Calu3 (cell line): ENCODE measurements at regions not wholly inside any gene's neighbourhood (a gene's known extent, or its start where the extent isn't known, plus 50 kb on each side); places are given as distances from the start of the nearest gene placed in this dataset.

ENCODE experiments used
- BruUV-seq: library from RNA; stranded (reverse); fragments of 400-500 nt; replicated peaks from 2 replicates; lab custom pipeline; 2021; lab: Mats Ljungman, UMichigan
- CTCF ChIA-PET: fragments of 300-600 bp; sonication (Branson Sonifier 250); formaldehyde crosslinking; loops from one replicate; lab custom pipeline; 2022; ENCODE audit warnings: antibody characterized with exemption; lab: Charles Lee
- DNase-seq: peaks from one replicate; pipeline ENCODE4 v3.0.0; 2022
- H3K27ac Mint-ChIP-seq: one replicate; pipeline ENCODE4 v1.8.0; 2022; ENCODE audit warnings: mixed read lengths; ENCODE audit not compliant: unreplicated experiment
- H3K27me3 Mint-ChIP-seq: one replicate; pipeline ENCODE4 v1.8.0; 2022; ENCODE audit warnings: mixed read lengths; ENCODE audit not compliant: unreplicated experiment
- H3K36me3 Mint-ChIP-seq: one replicate; pipeline ENCODE4 v1.8.0; 2022; ENCODE audit warnings: mild to moderate bottlenecking, moderate library complexity, mixed read lengths; ENCODE audit not compliant: insufficient read depth, unreplicated experiment
- H3K4me1 Mint-ChIP-seq: one replicate; pipeline ENCODE4 v1.8.0; 2022; ENCODE audit warnings: mild to moderate bottlenecking, low read depth, mixed read lengths; ENCODE audit not compliant: unreplicated experiment
- H3K4me3 Mint-ChIP-seq: one replicate; pipeline ENCODE4 v1.8.0; 2022; ENCODE audit warnings: mild to moderate bottlenecking, low read depth, moderate library complexity, mixed read lengths; ENCODE audit not compliant: unreplicated experiment
- H3K9me3 Mint-ChIP-seq: one replicate; pipeline ENCODE4 v1.8.0; 2022; ENCODE audit warnings: low read depth, mixed read lengths; ENCODE audit not compliant: unreplicated experiment
- intact Hi-C: fragments of 100-400 bp; cut with micrococcal nuclease; formaldehyde crosslinking; loops from one replicate; pipeline ENCODE4 v1.10.0; 2022; ENCODE audit not compliant: unreplicated experiment
- TF ChIP-seq, protein P1 (sequence below): fragments of 200-600 bp; IDR thresholded peaks from one replicate; pipeline ENCODE4 v1.8.0; 2022; ENCODE audit warnings: antibody characterized with exemption; ENCODE audit not compliant: unreplicated experiment

DNA sequence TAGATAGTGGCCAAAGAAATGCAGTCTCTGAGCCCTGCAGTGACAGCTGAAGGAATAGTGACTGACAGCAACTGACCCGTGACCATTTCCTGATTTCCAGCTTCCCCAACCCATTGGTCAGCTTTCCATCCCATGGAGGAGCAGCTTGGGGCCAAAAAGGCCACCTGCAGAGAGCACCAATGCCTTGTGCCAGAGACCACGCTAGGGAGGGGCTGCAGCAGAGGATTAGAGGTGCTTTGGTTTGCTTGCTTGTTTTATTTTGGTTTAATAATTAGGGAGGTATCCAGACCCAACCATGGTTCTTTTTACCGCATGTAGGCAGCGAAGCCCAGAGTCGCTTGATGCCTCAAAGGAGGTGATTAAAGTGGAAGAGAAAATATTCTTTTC lies 61.3 kb upstream of the SIAH1 start:
- Mint-ChIP-seq H3K4me1 (peaks cover 15% of the 10 kb centered on the region), H3K9me3 (no peaks in the 10 kb centered on the region), H3K4me3 (no peak overlapping the region), H3K27ac (no peak overlapping the region), H3K36me3 (no peaks in the 10 kb centered on the region), H3K27me3 (no peaks in the 10 kb centered on the region)
- TF ChIP-seq, protein P1, sequence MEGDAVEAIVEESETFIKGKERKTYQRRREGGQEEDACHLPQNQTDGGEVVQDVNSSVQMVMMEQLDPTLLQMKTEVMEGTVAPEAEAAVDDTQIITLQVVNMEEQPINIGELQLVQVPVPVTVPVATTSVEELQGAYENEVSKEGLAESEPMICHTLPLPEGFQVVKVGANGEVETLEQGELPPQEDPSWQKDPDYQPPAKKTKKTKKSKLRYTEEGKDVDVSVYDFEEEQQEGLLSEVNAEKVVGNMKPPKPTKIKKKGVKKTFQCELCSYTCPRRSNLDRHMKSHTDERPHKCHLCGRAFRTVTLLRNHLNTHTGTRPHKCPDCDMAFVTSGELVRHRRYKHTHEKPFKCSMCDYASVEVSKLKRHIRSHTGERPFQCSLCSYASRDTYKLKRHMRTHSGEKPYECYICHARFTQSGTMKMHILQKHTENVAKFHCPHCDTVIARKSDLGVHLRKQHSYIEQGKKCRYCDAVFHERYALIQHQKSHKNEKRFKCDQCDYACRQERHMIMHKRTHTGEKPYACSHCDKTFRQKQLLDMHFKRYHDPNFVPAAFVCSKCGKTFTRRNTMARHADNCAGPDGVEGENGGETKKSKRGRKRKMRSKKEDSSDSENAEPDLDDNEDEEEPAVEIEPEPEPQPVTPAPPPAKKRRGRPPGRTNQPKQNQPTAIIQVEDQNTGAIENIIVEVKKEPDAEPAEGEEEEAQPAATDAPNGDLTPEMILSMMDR, result no peak
- BruUV-seq, result no TSS peak
- CTCF ChIA-PET, result interaction anchor here (1.0 kb wide), 1 partner anchor 9 kb away, joined by 4 read pairs; no protein-coding TSS in a partner anchor
- intact Hi-C loops, result no loop called here
- DNase-seq, result no peak

DNA sequence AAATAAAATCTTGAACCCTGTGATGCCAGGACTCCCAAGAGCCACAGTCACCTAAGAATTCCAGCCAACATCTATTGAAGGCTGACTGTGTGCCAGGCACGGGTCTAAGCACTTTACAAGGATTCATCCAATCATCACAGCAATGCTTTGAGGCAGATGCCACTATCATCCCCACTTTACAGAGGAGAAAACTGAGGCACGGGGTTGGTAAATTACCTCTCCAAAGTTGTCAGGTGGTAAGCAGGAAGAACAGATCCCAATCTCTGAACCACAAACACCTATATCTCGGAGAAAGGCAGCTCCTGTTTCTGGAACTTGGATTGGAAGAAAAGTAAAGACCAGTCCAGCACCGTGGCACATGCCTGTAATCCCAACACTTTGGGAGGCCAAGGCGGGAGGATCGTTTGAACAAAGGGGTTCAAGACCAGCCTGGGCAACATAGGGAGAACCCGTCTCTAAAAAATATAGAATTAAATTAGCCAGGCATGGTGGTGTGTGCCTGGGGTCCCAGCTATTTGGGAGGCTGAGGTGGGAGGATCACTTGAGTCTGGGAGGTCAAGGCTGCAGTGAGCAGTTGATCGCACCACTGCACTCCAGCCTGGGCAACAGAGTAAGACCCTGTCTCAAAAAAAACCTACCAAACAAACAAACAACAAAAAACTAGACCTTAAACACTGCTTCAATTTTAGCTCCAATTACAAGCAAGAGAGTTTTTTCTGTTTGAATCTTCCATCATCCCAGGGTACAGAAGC lies 60.7 kb upstream of the SIAH1 start:
- Mint-ChIP-seq H3K27ac (no peak overlapping the region), H3K9me3 (no peaks in the 10 kb centered on the region), H3K36me3 (no peaks in the 10 kb centered on the region), H3K4me1 (peaks cover 15% of the 10 kb centered on the region), H3K27me3 (no peaks in the 10 kb centered on the region), H3K4me3 (no peak overlapping the region)
- TF ChIP-seq, protein P1, result no peak
- intact Hi-C loops, result no loop called here
- no peak for DNase-seq
- CTCF ChIA-PET, result no interaction called here
- BruUV-seq, result no TSS peak

DNA sequence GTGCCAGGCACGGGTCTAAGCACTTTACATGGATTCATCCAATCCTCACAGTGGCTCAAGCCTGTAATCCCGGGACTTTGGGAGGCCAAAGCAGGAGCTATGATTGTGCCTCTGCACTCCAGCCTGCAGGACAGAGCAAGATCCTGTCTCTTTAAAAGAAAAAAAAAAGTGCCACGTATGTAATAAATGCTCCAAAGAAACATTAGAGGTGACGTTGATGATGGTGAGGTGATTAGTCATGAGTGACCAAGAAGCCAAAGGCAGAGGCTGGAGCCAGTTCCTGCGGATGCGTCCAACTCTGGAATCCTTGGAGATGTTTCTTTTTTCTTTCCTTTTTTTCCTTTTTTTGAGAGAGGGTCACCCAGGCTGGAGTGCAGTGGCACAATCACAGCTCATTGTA lies 59.4 kb upstream of the SIAH1 start:
- H3K9me3 Mint-ChIP-seq, result no peaks in the 10 kb centered on the region
- DNase-seq, result peak; percentile 41
- H3K27ac Mint-ChIP-seq, result peak overlapping the region; percentile 67
- no peaks in the 10 kb centered on the region for H3K27me3 Mint-ChIP-seq
- BruUV-seq, result no TSS peak
- intact Hi-C loops, result no loop called here
- TF ChIP-seq, protein P1, result no peak
- no peak overlapping the region for H3K4me3 Mint-ChIP-seq
- H3K4me1 Mint-ChIP-seq, result peaks cover 15% of the 10 kb centered on the region
- H3K36me3 Mint-ChIP-seq, result no peaks in the 10 kb centered on the region
- CTCF ChIA-PET, result no interaction called here

DNA sequence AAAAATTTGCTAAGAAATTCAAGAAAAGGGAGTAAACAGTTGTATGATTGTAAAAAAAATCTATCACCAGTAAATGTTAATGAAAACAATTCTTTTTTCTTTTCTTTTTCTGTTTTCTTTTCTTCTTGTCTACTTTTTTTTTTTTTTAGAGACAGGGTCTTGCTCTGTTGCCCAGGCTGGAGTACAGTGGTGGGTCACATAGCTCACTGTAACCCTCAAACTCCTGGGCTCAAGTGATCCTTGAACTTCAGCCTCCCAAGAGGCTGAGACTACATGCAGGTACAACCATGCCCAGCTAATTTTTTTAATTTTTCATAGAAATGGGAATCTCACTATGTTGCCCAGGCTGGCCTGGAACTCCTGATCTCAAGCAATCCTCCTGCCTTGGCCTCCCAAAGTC lies 57.2 kb upstream of the SIAH1 start:
- H3K36me3 Mint-ChIP-seq, result no peaks in the 10 kb centered on the region
- CTCF ChIA-PET, result no interaction called here
- no peak overlapping the region for H3K4me3 Mint-ChIP-seq
- TF ChIP-seq, protein P1, result no peak
- H3K27me3 Mint-ChIP-seq, result no peaks in the 10 kb centered on the region
- DNase-seq, result no peak
- no TSS peak for BruUV-seq
- H3K27ac Mint-ChIP-seq, result no peak overlapping the region
- no peaks in the 10 kb centered on the region for H3K9me3 Mint-ChIP-seq
- intact Hi-C loops, result no loop called here
- H3K4me1 Mint-ChIP-seq, result peaks cover 15% of the 10 kb centered on the region
